Esophagus muscularis mucosa (tissue), 4 donors: ENCODE measurements at regions not wholly inside any gene's neighbourhood (a gene's known extent, or its start where the extent isn't known, plus 50 kb on each side); places are given as distances from the start of the nearest gene placed in this dataset.

Source experiments
- DNase-seq: peaks from one replicate; pipeline ENCODE4 v3.0.0-alpha.2; 2017; ENCODE audit errors: extremely low spot score
- H3K27ac ChIP-seq, 4 donors: fragments of 200-600 bp; sonication (generic); replicated peaks in 1 of 4; 1 replicate in 3 of 4; 2 replicates in 1 of 4; pipeline ENCODE4 v1.5.1; 2016 to 2019; ENCODE audit warnings: mild to moderate bottlenecking in 1 of 4
- H3K27me3 ChIP-seq, 4 donors: fragments of 200-600 bp; sonication (generic); one replicate each; pipeline versions ENCODE4 v1.5.1 to v1.6.0; 2016 to 2019
- H3K36me3 ChIP-seq, 4 donors: fragments of 200-600 bp; sonication (generic); one replicate each; pipeline ENCODE4 v1.5.1; 2016 to 2019
- H3K4me1 ChIP-seq, 4 donors: fragments of 200-600 bp; sonication (generic); one replicate each; pipeline ENCODE4 v1.5.1; 2016 to 2019
- H3K4me3 ChIP-seq, 4 donors: fragments of 200-600 bp; sonication (generic); 1 replicate in 2 of 4; 2 replicates in 2 of 4; pipeline ENCODE4 v1.5.1; 2016 to 2019; ENCODE audit warnings: mild to moderate bottlenecking in 4 of 4, moderate library complexity in 1 of 4
- H3K9me3 ChIP-seq, 4 donors: fragments of 200-600 bp; sonication (generic); 1 replicate in 3 of 4; 2 replicates in 1 of 4; pipeline ENCODE4 v1.5.1; 2016 to 2019
- EP300 ChIP-seq: sonication (generic); formaldehyde crosslinking; IDR thresholded peaks from one replicate; pipeline ENCODE4 v1.6.1; 2017; ENCODE audit warnings: antibody characterized with exemption
- POLR2A ChIP-seq: fragments of 450-650 bp; IDR thresholded peaks from one replicate; pipeline ENCODE4 v1.6.1; 2017; ENCODE audit warnings: antibody characterized with exemption, moderate library complexity, mild to moderate bottlenecking, low read depth
- POLR2AphosphoS5 ChIP-seq, 2 donors: sonication (generic); formaldehyde crosslinking; IDR thresholded peaks; one replicate each; pipeline ENCODE4 v1.6.1; 2017; ENCODE audit warnings: antibody characterized with exemption in 2 of 2
- WGBS: methylation state at CpG from one replicate; pipeline ENCODE4 v1.1.5; 2018; 5-methylcytosine and 5-hydroxymethylcytosine counted together
- intact Hi-C: fragments of 100-400 bp; cut with DNase I; formaldehyde crosslinking; loops from one replicate; pipeline ENCODE4 v1.15.1; 2023
- TF ChIP-seq, protein P1 (sequence below), 3 experiments: fragments of 200-600 bp in 2 of 3; fragments of 450-650 bp in 1 of 3; sonication (generic) in 2 of 3; IDR thresholded peaks; one replicate each; pipeline ENCODE4 v1.5.1; 2017 to 2019; ENCODE audit warnings: antibody characterized with exemption in 3 of 3, mild to moderate bottlenecking in 2 of 3, moderate library complexity in 1 of 3

DNA sequence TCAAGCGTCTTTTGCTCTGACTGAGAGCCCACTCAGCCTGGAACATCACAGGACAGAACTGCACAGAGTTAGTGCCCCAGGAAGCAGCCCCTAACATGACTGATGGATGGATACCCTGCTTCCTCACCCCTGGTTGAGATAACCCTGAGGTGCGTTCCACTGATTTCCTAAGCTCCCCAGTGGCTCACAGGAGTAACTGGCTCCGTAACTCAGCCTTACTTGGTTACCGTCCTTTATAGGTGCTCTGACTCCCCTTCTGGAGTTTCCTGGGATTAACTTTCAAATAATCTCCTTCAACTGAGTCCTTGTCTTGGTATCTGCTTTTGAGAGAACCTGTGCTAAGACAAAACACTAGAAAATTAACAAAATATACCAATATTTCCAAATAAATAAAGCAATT is 449.5 kb downstream of the AGTPBP1 start:
- no peaks in the 10 kb centered on the region for H3K36me3 ChIP-seq
- intact Hi-C loops, result no loop called here
- H3K4me1 ChIP-seq, result no peaks in the 10 kb centered on the region
- WGBS, result 78% methylated on average over 4 of the region's 4 CpGs
- no peak for DNase-seq
- H3K4me3 ChIP-seq, result no peak overlapping the region
- no peak overlapping the region for H3K27ac ChIP-seq
- peaks cover 0 to under 1% (median 0%) of the 10 kb centered on the region in 4 donors for H3K9me3 ChIP-seq
- peaks cover 0 to 6% (median 0%) of the 10 kb centered on the region in 4 donors for H3K27me3 ChIP-seq
- no peak for TF ChIP-seq EP300
- no peak for TF ChIP-seq POLR2AphosphoS5 (IDR thresholded peaks at IDR 0.05)
- no peak for TF ChIP-seq POLR2A
- TF ChIP-seq, protein P1, sequence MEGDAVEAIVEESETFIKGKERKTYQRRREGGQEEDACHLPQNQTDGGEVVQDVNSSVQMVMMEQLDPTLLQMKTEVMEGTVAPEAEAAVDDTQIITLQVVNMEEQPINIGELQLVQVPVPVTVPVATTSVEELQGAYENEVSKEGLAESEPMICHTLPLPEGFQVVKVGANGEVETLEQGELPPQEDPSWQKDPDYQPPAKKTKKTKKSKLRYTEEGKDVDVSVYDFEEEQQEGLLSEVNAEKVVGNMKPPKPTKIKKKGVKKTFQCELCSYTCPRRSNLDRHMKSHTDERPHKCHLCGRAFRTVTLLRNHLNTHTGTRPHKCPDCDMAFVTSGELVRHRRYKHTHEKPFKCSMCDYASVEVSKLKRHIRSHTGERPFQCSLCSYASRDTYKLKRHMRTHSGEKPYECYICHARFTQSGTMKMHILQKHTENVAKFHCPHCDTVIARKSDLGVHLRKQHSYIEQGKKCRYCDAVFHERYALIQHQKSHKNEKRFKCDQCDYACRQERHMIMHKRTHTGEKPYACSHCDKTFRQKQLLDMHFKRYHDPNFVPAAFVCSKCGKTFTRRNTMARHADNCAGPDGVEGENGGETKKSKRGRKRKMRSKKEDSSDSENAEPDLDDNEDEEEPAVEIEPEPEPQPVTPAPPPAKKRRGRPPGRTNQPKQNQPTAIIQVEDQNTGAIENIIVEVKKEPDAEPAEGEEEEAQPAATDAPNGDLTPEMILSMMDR (IDR thresholded peaks at IDR 0.05), result no peak

DNA sequence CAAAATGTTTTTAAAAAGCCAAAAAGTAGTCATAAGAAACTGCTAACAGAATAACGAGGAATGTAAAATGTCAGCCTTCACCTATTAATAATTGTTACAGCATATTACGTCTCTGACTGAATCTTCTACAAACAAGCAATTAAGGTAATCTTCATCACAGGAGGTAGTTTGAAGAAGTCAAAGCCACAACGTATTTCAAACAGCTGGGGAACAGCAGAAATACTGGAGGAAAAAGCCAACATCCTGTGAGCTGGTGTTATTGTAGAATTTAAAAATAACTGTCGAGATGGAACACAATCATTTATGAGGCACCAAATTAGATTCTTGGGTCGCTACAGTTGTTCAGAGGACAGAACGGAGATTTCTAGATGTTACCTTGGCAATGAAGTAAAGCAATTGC is 450.5 kb downstream of the AGTPBP1 start:
- TF ChIP-seq EP300, result no peak
- TF ChIP-seq, protein P1 (IDR thresholded peaks at IDR 0.05), result no peak
- 24% methylated on average over 6 of the region's 6 CpGs for WGBS
- peaks cover 0 to 6% (median 0%) of the 10 kb centered on the region in 4 donors for H3K27me3 ChIP-seq
- no peak overlapping the region for H3K27ac ChIP-seq
- intact Hi-C loops, result no loop called here
- no peaks in the 10 kb centered on the region for H3K36me3 ChIP-seq
- no peak overlapping the region for H3K4me3 ChIP-seq
- no peaks in the 10 kb centered on the region for H3K9me3 ChIP-seq
- DNase-seq, result no peak
- H3K4me1 ChIP-seq, result no peaks in the 10 kb centered on the region

DNA sequence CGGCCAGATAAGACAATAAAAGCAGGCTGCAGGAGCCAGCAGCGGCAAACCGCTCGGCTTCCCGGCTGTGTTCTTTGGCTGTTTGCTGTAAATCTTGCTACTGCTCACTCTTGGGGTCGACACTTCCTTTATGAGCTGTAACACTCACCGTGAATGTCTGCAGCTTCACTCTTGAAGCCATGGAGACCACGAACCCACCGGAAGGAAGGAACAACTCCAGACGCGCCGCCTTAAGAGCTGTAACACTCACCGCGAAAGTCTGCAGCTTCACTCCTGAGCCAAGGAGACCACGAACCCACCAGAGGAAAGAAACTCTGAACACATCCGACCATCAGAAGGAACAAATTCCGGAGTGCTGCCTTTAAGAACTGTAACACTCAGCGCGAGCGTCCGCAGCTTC is 451.7 kb downstream of the AGTPBP1 start:
- intact Hi-C loops, result no loop called here
- 74% methylated on average over 20 of the region's 21 CpGs for WGBS
- no peak for DNase-seq
- Histone ChIP-seq H3K9me3 (no peaks in the 10 kb centered on the region), H3K36me3 (no peaks in the 10 kb centered on the region), H3K27me3 (peaks cover 0 to 6% (median 0%) of the 10 kb centered on the region in 4 donors), H3K4me3 (no peak overlapping the region), H3K27ac (no peak overlapping the region), H3K4me1 (no peaks in the 10 kb centered on the region)
- no peak for TF ChIP-seq EP300
- TF ChIP-seq, protein P1 (IDR thresholded peaks at IDR 0.05), result no peak
- TF ChIP-seq POLR2AphosphoS5 (IDR thresholded peaks at IDR 0.05), result no peak
- TF ChIP-seq POLR2A, result no peak

DNA sequence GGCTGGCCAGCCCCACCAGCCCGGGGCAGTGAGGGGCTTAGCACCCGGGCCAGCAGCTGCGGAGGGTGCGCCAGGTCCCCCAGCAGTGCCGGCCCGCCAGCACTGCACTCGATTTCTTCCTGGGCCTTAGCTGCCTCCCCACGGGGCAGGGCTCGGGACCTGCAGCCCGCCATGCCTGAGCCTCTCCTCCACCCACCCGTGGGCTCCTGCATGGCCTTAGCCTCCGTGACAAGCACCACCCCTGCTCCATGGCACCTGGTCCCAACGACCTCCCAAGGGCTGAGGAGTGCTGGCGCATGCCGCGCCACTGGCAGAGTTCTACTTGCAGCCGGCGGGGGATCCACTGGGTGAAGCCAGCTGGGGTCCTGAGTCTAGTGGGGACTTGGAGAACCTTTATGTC is 452.6 kb downstream of the AGTPBP1 start:
- no CpG with 5 or more reads among the region's 18 CpGs for WGBS
- intact Hi-C loops, result no loop called here
- TF ChIP-seq POLR2AphosphoS5 (IDR thresholded peaks at IDR 0.05) (no peak), POLR2A (no peak), EP300 (no peak)
- TF ChIP-seq, protein P1 (IDR thresholded peaks at IDR 0.05), result no peak
- H3K4me3 ChIP-seq, result no peak overlapping the region
- peaks cover 0 to 6% (median 0%) of the 10 kb centered on the region in 4 donors for H3K27me3 ChIP-seq
- no peaks in the 10 kb centered on the region for H3K9me3 ChIP-seq
- DNase-seq, result no peak
- H3K4me1 ChIP-seq, result no peaks in the 10 kb centered on the region
- no peak overlapping the region for H3K27ac ChIP-seq
- H3K36me3 ChIP-seq, result no peaks in the 10 kb centered on the region

DNA sequence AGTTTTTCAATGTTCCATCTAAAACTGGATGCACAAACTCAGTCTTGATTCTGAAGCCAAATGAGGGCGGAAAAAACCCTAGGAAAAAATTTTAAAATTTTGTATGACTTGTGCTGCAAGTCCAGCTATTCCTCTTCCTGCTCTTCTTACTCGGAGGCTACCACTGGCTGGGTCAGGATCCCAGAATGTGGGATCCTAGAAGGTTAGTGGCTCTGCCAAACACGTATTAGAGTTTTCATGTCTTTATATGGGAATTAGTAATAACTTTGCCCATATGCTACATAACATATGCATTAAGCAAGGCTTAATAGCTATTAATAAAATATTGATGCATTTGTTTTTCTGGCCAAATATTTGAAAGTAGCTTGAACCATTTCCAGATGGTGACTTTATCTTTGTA is 458.3 kb downstream of the AGTPBP1 start:
- intact Hi-C loops, result no loop called here

More for the DNA sequence above, 458.3 kb downstream of the AGTPBP1 start:
- Histone ChIP-seq H3K36me3 (no peaks in the 10 kb centered on the region), H3K4me1 (no peaks in the 10 kb centered on the region), H3K4me3 (no peak overlapping the region), H3K9me3 (no peaks in the 10 kb centered on the region), H3K27ac (no peak overlapping the region), H3K27me3 (no peaks in the 10 kb centered on the region)
- TF ChIP-seq, protein P1 (IDR thresholded peaks at IDR 0.05), result no peak
- no peak for TF ChIP-seq POLR2A
- TF ChIP-seq POLR2AphosphoS5 (IDR thresholded peaks at IDR 0.05), result no peak
- TF ChIP-seq EP300, result no peak
- WGBS, result 85% methylated on average over 3 of the region's 3 CpGs
- no peak for DNase-seq
